Islet of Langerhans (tissue), 1 donor: ENCODE measurements at regions not wholly inside any gene's neighbourhood (a gene's known extent, or its start where the extent isn't known, plus 50 kb on each side); places are given as distances from the start of the nearest gene placed in this dataset.
"Not testable (repeated sequence)": the region's sequence is repeated elsewhere in the genome, so short reads cannot be mapped to it uniquely, and the experiment has no call there.

ENCODE experiments used
- FAIRE-seq: peaks from one replicate; lab custom pipeline; 2011; peaks lifted over from hg19 to GRCh38; lab: Jason Lieb, UNC

DNA sequence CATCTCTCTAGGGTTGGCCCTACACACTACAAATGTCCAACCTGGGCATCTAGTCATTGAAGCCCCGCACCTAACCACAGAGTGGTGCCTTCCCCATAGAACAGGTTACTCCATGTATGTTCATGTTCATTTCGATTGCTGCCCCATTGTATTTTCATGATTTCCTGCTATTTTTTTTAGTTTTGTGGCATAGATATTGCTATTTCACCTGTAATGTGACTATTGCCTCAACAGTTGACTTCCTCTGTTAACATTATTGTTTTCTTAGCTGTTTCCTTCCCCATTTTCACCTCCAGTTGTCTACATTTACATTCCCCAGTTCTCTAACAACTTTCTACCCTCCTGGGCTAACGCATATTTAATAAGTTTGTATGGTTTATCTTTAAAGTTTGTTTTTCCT, 137.7 kb upstream of the RBMS3 start:
- no peak for FAIRE-seq

DNA sequence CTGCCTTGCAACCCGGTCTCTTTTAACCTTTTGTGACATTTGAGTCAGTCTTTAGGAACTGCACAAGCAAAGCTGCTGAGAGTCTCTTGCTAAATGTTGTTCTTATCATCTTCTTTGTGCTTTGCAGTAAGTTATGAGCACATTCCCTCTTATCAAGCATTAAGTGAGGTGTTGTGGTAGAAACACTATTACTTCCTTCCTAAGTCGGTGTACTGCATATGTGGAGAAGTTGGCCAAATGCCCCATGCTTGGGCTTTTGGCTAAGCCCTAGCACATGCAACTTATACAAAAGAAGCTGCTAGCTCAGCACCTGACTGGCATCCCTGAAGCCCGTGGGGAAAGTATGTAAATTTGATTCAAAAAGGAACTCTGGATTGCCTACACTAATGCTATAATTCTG, 136.5 kb upstream of the RBMS3 start:
- no peak for FAIRE-seq

DNA sequence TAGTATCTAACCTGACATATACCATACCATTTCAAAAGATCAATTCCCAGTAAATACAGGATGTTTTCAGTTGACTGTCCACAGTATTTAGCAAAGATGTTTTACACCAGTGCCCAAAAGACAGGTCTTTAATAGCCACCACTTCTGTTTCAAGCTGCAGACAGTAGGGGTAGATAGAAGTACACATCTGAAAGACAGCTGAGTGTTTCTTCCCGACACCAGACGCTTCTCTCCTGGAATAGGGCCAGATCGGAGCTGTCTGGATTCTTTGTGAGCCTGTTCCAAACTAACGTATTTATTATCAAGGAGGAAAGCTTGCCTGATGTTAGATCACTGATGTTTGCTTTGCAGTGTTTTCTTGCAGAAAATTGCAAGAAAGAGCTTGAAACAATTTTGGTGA, 136.1 kb upstream of the RBMS3 start:
- FAIRE-seq, result no peak

DNA sequence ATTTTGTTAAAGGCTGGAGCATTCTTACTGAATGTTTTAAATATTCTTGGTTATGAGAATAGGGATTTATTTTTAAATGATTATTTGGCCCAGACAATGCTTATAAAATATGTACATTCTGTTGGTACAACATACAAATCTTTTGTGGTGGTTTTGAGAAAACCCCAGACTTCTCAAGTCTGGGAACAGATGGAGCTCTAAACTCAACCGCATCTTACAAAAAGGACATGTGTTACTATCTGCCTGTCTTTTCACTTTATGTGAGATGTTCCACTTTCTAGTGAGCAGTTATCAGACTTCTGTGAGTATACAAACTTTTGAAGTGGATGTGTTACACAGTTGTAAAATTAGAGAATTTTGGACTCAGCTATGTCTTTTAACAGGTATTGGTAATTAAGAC, 135.5 kb upstream of the RBMS3 start:
- FAIRE-seq, result no peak

DNA sequence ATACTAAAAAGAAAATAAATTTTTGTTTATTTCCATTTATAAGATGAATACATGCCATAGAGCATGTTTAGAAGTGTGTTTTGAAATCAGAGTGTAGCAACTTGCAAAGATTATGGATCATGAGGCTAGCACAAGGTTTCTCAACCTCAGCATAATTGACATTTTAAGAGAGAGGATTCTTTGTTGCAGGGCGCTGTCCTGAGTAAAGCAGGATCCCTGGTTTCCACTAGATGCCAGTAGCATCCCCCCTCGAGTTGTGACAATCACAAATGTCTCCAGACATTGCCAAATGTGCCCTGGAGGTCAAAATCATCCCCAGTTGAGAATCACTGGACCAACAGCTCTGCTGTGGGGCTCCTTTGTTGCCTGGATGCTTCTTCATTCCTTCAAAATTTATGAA, 128.5 kb upstream of the RBMS3 start:
- no peak for FAIRE-seq

DNA sequence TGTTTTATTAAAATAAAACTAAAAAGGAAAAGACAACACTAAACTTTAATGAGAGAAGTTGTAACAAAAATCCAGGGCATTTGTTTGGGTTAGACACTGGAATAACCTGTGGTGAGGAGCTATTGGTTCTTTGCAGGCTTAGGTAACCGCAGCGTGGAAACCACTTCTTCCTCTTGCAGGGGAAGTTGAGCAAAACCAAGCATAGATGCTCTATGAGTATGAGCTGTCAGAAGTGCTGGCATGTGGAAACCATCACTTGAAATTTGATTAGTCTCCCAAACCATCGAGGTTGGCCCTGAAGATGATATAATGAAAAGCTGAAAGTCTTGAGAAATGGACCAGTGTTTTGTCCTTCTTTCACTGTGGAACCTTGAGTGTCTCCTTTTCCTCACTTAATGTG, 127.1 kb upstream of the RBMS3 start:
- FAIRE-seq, result no peak

DNA sequence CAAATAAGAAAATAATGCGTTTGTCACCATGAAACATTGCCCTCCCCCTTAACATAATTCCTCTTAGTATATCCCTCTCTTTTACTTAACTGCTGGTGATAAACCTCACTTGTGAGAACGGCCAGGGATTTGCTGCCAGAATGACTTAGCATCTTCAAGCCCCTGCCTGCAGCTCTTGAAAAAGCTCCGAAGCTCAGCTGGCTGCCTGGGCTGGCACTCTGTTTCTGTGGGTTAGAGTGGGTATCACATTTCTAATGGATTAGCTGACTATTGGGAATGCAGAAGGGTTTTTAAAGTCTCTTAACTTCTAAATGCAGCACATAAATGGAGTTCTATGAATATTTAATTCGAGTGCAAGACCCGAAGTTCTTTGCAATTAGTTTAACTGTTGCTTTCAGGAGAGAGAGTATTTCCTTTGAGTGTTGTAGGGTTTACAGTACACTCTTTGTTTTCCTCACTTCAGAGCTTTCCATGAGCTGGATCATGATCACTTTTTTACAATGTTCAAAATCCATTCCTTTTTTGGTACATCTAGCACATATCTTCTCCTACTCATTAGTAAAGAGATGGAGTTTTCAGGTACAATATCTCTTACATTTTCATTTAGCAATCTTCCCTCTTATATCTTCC, 124.7 kb upstream of the RBMS3 start:
- no peak for FAIRE-seq

DNA sequence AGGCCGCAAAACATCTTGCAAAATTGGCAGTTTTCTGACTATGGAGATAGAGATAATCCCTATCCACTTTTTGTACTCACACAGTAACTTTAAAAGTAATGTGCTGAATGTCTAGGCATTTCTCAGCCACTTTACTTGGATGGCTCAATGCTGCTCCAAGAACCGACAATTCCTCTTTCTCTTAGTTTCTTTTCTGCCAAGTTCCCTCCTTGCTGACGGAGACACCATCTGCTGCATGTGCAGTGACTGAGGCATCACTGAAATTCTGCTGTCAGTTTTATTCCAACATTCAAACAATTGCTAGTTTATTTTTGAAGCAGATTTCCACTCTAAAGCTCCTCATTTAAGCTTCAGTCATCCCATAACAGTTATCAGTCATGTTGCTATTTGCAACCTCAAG, 116.0 kb upstream of the RBMS3 start:
- FAIRE-seq, result no peak

DNA sequence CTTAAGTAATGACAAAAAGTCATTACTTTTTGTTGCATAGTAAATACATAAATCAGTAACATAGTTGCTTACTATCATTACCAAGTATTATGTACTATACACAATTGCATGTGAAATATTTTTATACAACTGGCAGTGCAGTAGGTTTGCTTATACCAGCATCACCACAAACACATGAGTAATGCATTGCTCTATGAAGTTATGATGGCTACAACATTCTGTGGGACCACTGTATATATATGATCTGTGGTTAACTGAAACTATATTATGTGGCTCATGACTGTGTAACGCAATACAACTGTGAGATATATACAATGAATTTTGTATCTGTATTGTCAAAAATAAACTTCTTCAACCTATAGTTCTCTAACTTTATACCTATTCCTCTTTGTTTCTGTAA, 113.7 kb upstream of the RBMS3 start:
- FAIRE-seq, result no peak

DNA sequence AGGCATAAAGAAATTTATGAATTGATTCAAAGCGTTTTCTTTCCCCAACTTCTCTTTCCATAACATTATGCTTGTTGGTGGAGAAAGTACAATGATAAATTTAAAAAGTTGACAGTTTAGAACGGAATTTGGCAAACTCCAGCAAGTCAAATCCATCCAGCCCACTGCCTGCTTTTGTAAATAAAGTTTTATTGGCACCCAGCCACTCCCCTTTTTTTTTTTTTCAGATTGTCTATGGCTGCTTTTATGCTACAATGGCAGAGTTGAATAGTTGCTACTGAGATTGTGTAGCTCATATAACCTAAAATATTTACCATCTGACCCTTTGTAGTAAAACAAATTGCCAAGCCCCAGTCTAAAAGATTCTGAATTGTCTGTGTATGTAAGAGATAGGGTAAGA, 112.8 kb upstream of the RBMS3 start:
- no peak for FAIRE-seq

DNA sequence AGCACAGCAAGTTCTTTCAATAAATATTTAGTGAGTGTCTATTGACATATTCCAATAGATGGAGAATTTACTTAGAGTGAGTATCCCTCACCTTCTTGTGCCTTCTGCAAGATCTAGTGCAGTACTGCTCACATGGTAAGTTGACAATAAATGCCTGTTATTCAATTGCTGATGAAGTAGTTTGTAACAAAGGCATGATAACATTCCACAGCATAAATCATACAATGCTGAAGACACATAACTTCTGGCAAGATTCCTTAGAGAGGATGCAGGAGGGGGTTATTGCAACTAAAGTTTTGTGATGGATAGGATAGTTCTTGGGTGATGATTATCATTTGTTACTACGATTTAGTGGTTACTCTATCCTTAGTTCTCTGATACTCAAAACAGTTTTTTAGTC, 112.2 kb upstream of the RBMS3 start:
- no peak for FAIRE-seq

DNA sequence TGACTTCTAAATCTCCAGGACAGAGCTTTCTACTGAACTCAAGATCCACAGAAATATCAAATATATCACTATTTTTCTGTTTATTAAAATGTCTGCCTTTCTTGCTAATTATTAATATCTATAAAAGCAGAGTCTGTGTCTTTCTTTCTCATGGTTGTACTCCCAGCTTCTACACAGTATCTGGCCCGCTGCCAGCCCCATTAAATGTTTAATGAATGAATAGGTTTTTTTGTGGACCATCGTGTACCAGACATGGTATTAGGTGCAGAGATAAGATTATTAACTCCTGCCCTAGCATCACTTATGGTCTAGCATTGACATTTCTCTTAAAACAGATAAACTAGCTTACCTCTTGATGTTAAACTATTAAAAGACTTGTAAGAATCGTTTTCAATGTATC, 111.4 kb upstream of the RBMS3 start:
- FAIRE-seq, result no peak

DNA sequence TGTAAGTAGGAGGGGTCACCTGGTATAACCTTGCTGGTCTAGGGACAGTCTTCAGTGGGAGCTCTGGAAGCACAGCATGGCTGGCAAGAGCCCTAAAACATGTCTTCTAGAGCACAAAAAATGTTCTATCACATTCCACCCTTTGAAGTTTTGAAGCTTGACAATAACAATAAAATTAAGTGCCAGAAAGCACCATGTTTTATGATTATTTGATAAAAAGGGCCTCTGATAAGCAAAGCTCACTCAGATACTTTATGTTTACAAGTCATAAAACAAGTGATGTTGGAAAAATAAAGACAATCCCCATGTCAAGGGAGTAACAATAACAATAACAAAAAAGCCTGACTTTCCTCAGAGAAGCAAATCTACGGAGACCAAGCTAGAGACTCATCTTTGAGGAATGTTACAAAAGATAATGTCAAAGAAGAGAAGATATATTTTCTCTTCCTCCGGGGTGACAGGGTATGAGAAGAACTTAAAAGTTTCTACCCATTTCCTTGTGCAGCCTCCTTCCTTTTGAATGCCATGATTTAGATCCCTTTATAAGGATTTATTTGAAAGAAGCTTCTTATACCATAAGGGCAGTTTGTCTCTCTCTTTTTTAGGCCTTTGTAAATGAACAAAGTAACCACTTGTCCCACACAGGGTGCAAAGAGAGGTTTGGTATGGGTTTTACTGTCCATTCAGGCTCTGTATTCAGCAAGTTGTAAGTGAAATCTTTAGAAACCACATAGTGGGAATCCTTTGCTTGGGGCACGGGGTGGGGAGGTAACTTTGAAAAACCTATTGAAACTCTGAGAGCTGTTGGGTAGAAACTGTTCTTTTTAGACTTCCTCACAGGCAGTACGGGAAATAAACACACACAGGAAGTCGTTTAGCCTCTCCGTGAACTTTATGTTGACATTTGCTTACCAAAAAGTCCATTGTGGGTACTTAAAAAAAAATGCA, 109.6 kb upstream of the RBMS3 start:
- no peak for FAIRE-seq

DNA sequence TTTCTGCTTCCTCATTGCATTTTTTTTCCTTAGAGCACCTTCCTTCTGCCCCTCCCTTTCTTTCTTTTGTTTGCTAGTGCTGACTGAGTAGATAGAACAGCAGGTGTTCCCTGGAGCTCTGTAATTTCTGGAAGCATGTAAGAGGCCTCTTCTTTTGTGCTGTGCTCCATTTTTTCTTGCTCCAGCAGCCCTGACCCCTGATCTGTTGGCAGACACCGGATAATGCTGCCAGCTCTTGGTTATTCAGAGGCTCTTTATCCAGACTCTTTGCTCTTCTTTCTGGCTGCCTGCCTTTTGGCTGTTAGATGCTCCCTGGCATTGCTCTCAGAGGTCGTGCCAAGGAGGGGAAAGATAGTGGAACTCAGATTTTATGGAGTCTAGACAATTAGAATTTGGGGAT, 104.4 kb upstream of the RBMS3 start:
- no peak for FAIRE-seq

DNA sequence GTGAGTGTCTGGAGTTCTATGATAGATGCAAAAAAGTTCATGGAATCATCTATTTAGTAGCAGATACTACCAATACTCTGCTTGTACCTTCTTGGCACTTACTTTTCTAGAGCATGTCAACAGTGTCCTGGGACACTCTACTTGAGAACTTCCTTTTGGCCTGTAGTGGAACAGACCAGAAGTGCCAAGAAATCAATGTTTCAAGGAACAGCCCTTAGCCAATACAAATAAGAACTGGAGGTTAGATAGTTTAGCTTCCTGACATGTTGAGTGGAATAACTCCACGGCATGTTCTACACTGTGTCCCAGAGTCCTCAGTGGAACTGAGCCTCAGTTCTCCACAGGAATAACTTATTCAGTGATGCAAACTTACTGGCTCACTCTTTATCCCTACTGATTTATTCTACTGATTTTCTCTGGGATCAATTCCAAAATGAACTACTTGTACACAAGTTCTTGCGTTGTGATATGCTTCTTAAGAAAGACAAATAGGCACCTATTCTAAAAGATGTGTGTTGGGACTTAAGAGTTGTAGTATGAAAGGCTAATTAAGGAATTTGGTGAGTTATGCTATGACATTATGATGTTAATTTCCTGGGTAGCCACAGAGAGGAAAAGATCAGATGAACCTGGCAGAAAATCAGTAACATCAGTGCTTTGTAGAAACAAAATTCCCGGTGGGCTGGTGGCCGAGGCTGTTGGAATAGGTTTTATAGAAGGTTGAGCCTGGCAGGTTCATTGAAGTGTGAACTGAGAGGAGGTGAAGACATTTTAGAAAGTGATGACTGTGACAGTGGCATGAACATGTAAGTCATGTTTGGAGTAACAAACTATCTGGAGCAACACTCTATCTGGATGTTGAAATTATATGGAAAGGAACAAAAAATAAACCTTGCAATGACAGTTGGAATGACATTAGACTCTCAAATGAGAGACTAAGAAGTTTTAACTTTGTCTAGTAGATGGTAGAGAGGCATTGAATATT, 101.8 kb upstream of the RBMS3 start:
- FAIRE-seq, result no peak

DNA sequence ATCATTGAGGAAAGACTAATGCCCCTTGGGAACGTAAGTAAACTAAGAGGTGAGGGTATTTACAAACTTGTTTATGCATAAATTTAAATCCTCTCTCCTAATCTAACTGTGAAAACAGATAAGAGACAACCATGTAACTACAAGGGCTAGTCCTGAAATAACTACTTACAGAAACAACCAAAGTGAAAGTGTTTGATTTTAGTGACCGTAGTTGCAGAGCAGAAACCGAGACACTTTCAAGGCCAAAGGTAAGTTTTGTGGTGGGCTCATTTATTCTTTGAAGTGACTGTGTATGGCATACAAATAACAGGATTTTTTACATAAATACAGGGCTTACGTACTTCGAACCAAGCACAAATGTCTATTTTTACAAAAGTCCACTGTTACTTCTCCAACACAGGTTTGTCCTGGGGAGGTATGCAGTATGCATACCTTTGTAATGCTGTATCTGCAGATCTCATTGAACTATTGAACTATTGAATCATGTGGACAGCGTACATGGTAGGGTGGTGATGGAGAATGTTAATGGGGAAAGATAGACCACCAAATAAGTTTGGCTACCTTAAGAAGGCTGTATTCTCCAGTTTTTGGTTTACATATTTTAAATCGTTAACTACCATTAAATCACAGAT, 99.6 kb upstream of the RBMS3 start:
- FAIRE-seq, result no peak

DNA sequence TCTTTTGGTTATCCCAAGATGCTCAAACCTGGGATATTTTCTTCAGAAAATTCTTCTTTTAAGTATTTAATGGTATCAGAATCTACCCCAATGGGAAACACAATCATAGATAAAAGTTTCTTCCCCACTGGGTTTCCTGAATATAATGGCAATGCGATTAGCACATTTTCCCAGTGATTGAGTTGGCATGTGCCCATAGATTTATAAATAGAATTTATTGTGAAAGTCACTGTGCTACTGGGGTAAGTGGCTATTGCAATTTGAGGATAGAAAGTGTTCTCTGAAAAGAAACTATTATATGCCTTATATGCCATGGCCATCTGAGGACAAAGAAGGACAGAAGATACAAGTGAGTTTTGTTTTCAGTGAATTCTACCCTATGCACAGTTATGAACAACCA, 99.0 kb upstream of the RBMS3 start:
- no peak for FAIRE-seq

DNA sequence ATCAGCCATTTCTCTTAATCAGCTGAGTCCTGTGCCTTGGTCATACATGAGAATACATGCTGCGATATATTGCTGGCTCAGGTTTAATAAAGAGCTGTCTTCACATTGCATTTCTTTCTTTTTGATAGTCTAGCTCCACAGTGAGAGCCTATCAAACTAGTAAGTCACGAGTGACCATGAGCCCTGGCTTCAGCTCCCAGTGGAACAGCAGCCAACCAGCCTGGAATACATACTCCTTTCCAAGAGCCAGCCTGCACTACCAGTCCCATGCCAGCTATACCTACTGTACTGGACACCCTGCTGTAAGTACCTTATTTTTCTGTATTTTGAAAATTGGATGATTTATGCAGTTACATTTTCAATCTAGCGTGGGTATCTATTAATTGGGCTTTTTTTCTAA, 98.0 kb upstream of the RBMS3 start:
- not testable (repeated sequence) for FAIRE-seq

DNA sequence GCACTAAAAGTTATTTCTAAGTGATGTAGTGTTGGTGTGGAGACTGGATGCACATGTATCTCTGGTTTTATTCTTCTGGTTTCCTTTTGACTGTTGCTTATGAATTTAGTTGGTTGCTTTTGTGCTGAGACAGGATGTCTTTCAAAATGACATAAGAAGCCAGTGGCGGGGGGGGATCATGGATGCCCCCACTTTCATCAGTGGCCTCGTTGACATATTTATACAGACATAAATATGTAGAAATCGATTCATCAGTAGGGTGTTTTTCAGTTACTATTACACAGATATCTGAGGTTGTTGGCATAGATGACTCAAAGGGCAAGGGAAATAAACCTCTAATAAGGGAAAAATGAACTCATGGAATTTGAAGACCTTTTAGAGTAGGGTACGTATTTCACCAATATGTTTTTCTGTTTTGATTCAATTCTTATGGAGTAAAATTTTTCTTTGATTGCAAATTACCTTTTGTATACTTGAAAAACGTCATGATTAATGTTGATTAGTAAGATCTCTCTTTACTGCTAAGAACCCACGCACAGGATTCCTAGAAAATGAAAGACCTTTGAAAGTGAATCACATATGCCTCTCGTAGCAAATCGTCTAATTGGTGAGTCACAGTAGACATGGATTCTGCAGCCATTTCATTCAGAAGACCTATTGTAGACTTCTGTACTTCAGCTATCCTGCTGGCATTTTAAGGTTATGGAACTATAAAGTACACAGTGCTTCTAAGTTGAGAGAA, 97.4 kb upstream of the RBMS3 start:
- no peak for FAIRE-seq

DNA sequence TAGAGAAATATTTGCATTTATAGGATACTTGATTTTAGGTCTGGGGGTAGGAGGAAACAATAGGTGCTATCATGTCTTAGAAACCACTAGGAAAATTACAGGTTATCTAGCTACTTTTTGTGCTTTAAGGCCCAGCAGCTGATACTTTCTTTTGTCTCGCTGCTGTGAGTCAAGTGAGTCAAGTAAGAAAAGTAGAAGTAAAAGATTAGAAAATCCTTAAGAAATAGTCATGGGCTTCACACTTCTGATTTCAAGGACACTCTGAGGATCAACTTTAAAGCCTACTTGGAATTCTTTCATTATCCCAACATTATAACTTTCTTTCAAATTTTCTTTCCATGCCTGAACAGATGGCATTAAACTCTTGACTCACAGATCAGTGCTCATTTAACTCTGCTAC, 95.2 kb upstream of the RBMS3 start:
- FAIRE-seq, result no peak

DNA sequence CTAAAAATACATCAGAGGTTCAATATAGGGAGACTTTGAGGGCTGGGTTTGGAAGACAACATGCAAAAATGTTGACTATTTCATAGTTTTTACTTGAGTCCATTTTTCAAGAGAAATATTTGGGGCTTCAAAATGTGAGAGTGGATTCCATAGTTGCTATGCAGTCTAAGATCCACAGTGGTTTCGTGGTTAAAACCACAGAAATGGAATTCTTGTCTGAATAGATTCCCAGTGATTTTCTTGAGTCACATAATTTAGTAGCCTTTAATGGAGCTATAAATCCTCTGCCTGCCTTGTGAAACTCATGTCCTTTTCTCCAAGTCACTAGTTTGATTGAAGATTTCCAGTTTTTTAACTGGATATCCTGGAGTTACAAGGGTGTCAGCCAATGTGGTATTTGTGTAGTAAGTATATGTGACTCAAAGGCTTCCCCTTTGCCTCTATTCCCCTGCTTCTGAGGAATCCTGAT, 94.7 kb upstream of the RBMS3 start:
- no peak for FAIRE-seq
